GM21447 (cell line): ENCODE measurements at regions not wholly inside any gene's neighbourhood (a gene's known extent, or its start where the extent isn't known, plus 50 kb on each side); places are given as distances from the start of the nearest gene placed in this dataset.
"Not testable (repeated sequence)": the region's sequence is repeated elsewhere in the genome, so short reads cannot be mapped to it uniquely, and the experiment has no call there.

ENCODE experiments used
- ATAC-seq: cut with Tn5 transposase; IDR thresholded peaks from one replicate; pipeline ENCODE4 v1.9.1; 2021; ENCODE audit not compliant: unreplicated experiment

GRCh38 chr6:56808871-56809359 is 146.0 kb upstream of the BEND6 start:
- ATAC-seq, result no peak

DNA sequence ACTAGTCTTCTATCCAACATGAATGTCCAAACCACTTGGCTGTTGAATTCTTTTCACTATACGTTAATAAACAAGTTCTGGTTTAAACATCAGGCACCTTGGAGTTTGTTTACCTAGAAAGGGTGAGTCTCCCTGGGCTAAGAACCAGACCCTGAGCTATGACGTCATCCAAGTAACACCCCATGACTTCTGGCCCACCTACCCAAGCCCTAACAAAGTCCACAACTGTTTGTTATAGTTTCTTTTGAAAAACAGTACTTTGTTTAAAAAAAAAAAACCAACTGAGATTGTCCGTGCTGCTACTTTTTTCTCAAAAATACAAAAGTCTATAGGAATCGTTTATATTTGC is 146.9 kb upstream of the BEND6 start:
- ATAC-seq, result no peak

DNA sequence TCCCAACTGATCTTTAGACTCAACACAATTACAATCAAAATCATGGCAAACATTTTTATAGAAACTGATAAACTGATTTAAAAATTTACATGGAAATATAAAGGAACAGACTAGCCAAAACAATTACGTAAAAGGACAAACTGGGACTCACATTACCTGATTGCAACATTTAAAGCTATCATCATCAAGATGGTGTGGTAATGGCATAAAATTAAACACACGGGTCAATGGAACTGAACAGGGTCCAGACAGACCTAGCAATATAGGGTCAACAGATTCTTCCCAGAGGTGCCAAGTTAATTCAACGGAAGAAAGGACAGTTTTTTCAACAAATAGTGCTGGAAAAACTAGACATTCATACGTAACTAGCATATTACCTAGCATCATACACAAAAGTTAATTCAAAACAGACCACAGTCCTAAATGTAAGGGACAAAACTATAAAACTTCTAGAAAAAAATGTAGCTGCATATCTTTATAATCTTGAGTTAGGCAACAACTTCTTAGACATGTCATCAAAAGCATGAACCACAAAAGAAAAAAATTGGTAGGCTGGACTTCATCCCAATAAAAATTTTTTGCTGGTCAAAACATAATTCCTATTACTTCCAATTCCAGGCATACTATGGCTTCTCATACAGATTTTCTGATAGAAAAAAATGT is 147.4 kb upstream of the BEND6 start:
- ATAC-seq, result no peak

DNA sequence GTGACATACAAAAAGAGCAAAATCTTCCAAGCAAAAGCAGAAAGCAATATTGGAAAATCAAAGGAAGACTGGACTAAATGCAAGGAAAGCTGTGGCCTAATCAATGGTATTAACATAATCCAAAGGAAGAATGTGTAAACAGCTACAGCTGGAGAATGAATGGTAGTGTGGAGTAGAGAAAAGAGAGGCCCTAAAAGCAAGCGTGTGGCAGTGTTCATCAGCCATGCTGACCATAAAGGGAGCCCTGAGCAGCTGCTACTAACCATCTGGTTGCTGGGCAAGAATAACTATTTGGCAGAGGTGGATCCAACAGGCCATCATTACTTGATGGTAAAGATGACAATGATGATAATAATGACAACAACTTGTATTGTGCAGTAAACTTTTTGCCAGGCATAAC is 148.5 kb upstream of the BEND6 start:
- no peak for ATAC-seq

DNA sequence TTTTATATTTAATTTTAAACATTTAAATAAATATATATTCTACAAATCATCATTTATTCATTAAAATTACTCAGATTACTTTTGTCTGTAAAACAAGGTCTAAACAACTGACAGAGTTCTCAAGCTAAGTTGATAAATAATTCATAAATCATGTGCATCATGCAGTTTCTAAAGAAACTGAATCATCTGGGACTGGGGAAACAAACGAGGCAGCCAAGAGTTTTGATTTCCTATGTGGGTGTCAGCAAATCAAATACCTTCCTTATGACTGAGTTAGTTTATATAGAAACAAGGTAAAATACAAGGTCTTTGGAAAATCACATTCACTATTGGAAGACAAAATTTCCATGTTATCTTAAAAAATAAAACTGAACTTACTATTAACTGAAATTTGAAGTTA is 149.9 kb upstream of the BEND6 start:
- ATAC-seq, result no peak

DNA sequence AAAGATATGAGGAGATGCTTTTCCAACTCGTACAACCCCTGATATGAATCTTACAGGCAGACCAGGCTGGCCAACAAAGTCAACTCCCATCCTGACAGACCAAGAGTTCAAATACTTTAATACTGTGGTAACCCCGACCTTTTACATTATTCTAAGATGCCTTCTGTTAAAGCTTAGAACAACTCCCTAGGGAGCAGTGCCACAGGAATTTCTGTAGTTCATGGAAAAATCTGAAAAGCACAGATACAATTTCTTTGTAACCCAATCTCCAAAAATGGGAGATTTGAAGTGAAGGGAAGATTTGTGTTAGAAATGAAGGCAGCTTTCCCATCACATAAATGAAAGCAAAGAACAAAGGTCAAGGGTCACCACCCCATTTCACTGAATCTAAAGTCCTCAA is 151.3 kb upstream of the BEND6 start:
- no peak for ATAC-seq

DNA sequence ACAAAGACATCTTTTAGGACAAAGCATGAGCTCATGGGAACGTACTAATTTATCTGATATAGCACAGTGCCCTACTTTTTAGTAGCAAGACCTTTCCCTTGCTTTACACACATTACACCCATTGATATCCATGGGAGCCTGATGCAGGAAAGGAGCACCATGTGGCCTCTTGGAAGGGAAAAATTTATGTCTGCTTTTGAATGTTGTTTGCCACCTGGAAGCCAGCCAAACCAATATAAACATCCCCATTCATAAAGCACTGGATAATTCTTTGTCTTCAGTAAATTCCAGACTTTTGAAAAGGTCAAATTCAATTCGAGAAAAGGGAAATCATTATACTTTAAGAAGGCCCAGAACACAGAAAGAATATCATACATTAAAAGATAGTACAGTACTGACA is 152.3 kb upstream of the BEND6 start:
- no peak for ATAC-seq

DNA sequence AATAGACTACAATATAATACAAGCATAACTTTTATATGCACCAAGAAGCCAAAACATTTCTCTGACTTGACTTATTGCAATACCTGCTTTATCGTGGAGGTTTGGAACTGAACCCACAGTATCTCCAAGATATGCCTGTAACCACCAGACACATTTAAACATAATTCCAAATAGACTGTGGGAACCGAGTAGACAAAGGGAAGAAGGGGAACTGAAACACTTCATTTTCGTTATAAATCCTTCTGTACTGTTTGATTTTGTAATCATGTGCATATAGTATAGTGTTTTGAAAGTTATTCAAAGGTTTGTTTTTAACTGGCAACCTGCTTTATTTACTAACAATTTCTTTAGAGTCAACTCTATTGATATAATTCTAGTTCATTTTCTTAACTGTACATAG is 154.9 kb upstream of the BEND6 start:
- ATAC-seq, result no peak

DNA sequence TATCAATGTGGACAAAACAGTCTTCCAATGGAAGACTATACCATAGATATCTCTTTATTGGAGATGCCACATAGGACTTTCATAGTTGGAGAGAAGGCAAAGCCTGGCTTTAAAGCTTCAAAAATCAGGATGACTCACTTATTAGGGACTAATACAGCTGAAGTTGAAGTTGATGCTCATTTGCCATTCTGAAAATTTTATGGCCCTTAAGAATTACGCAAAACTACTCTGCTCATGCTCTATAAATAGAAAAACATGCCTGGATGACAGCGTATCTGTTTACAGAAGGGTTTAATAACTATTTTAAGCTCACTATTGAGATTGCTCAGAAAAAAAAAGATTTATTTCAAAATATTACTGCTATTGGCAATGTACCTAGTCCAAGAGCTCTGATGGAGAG is 155.5 kb upstream of the DST start:
- no peak for ATAC-seq

DNA sequence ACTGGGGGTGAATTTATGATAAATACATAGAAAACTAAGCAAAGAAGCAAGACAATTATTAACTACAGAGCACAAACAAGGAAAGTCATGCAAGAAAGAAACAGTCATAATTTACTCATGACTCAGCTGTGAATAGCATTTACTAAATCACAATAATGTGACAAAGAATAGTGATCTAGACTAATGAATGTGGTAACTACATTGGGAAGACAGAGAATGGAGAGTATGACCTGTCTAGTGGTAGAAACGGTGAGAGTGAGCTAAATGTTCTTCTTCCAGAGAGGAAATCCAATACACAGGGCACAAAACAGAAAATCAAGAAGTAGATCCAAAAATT is 153.5 kb upstream of the DST start:
- peak; percentile 49 for ATAC-seq

DNA sequence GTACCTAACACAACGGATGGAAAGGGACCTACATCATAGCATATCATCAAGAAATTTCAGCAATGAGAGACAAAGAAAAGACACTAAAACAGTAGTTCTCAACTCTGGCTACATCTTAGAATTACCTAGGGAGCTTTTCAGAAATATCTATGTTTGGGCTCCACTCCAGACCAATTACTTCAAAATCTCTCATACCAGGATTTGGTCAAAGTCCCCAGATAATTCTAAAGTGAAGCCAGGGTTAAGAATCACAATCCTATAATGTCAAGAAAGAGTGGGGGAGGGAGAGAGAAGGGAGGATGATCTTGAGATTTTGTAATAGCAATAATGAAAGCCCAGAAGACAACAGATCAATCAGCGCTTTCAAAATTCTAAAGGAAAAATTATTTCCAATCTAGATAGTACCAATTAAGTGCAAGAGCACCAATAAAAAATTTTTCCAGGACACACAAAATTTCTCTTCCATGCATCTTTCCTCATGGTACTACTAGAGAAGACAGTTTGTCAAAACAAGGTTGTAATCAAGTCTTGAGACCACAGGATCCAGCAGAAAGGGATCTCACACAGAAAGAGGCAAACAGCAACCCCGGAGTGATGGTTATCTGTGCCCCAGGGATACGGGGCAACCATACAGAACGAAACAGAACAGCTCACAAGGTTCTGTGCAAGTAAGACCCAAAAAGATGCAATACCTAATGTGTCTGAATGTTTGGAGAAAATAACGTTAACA is 152.9 kb upstream of the DST start:
- ATAC-seq, result peak; percentile 8

GRCh38 chr6:56794421-56794820 is 151.7 kb upstream of the DST start:
- no peak for ATAC-seq

DNA sequence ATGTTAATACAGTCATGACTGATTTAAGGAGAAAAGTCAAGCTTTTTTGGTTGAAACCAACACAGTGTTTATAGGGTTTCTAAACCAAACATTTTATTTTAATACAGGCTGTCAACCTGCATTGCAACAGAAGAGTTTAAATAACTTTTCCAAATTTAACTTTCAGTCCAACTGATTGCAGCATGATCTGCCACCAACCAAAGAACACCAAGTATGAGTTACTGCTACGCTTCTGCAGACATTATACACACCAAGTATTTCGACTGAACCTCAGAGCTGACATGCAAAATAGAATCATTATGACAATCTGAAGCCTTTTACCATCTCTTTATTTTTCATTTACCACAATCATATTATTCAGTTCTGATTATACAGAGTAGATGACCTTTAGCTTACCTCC is 151.2 kb upstream of the DST start:
- ATAC-seq, result no peak

- no peak for ATAC-seq
These were observed 147.7 kb upstream of the DST start for GRCh38 chr6:56790414-56790813.

DNA sequence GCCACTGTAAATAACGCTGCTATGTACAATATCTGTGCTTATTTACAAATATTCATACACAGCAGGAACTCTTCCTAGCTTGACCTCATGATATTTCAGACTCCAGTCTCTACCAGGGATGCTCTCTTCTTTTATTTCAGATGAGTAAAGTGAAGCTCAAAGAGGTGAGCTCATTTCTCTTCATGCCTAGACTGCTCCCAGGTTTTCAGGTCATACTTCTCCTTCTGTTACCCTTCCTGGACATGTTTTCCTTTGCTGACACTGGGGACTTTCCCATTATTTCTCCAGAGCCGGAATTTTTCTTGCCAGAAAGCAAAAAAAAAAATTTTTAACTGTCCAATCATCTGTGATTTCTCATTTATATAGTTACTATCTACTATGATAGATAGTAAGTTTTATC is 147.2 kb upstream of the DST start:
- no peak for ATAC-seq

- no peak for ATAC-seq
These were observed 146.7 kb upstream of the DST start for GRCh38 chr6:56789342-56789741.

DNA sequence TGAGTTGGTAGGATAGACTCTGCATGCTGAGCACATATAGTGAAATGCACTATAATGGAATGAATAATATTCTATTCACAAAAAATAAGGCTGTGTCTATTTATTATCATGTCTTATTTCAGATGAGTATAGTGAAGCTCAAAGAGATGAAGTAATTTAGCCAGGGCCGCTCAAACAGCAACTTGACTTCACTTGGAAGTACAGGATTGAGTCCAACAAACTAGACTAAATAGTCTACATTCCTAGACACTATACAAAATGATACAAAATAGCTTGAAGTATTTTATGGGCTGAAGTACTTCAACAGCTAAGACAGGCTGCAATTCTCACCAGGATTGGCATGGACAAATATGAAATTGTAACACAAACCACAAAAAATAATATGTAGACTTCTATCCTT is 144.5 kb upstream of the DST start:
- no peak for ATAC-seq

- no peak for ATAC-seq
These were observed 143.6 kb upstream of the DST start for GRCh38 chr6:56786256-56786655.

GRCh38 chr6:56785536-56785935 is 142.8 kb upstream of the DST start:
- not testable (repeated sequence) for ATAC-seq

- ATAC-seq, result not testable (repeated sequence)
These were observed 137.4 kb upstream of the DST start for GRCh38 chr6:56780109-56780508.

DNA sequence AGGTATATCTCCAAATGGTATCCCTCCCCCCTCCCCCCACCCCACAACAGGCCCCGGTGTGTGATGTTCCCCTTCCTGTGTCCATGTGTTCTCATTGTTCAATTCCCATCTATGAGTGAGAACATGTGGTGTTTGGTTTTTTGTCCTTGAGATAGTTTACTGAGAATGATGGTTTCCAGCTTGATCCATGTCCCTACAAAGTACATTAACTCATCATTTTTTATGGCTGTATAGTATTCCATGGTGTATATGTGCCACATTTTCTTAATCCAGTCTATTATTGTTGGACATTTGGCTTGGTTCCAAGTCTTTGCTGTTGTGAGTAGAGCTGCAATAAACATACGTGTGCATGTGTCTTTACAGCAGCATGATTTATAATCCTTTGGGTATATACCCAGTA is 135.8 kb upstream of the DST start:
- ATAC-seq, result not testable (repeated sequence)

GRCh38 chr6:56775498-56776166 is 132.9 kb upstream of the DST start:
- ATAC-seq, result no peak
